Hepatocyte (in vitro differentiated cells): ENCODE measurements at regions not wholly inside any gene's neighbourhood (a gene's known extent, or its start where the extent isn't known, plus 50 kb on each side); places are given as distances from the start of the nearest gene placed in this dataset.

ENCODE experiments used
- DNase-seq: peaks from one replicate; pipeline ENCODE4 v3.0.0-alpha.2; 2016; ENCODE audit warnings: low spot score
- H2AFZ ChIP-seq: fragments of 200-600 bp; sonication (generic); 2 replicates; pipeline ENCODE4 v1.6.0; 2016; ENCODE audit warnings: antibody characterized with exemption, mild to moderate bottlenecking
- H3K27ac ChIP-seq: fragments of 200-600 bp; sonication (generic); 2 replicates; pipeline ENCODE4 v1.5.1; 2016; ENCODE audit warnings: mild to moderate bottlenecking
- H3K27me3 ChIP-seq: fragments of 200-600 bp; sonication (generic); 2 replicates; pipeline ENCODE4 v1.6.1; 2016
- H3K36me3 ChIP-seq: fragments of 200-600 bp; sonication (generic); replicated peaks from 2 replicates; pipeline ENCODE4 v1.5.1; 2016; ENCODE audit warnings: low read depth; ENCODE audit not compliant: insufficient read depth
- H3K4me1 ChIP-seq: fragments of 200-600 bp; sonication (generic); 2 replicates; pipeline ENCODE4 v1.5.1; 2016; ENCODE audit warnings: mild to moderate bottlenecking, moderate library complexity; ENCODE audit not compliant: insufficient read depth
- H3K4me2 ChIP-seq: fragments of 200-600 bp; sonication (generic); 2 replicates; pipeline ENCODE4 v1.6.0; 2016
- H3K4me3 ChIP-seq: fragments of 200-600 bp; sonication (generic); 2 replicates; pipeline ENCODE4 v1.5.1; 2016; ENCODE audit warnings: mild to moderate bottlenecking
- H3K79me2 ChIP-seq: fragments of 200-600 bp; sonication (generic); 2 replicates; pipeline ENCODE4 v1.6.0; 2017; ENCODE audit warnings: mild to moderate bottlenecking
- H3K9me2 ChIP-seq: fragments of 200-600 bp; sonication (generic); replicated peaks from 2 replicates; pipeline ENCODE4 v1.6.0; 2017; ENCODE audit warnings: mild to moderate bottlenecking; ENCODE audit not compliant: insufficient read depth
- H3K9me3 ChIP-seq: fragments of 200-600 bp; sonication (generic); 2 replicates; pipeline ENCODE4 v1.5.1; 2016; ENCODE audit warnings: low read depth, mild to moderate bottlenecking
- H4K20me1 ChIP-seq: fragments of 200-600 bp; sonication (generic); 2 replicates; pipeline ENCODE4 v1.6.0; 2016; ENCODE audit warnings: mild to moderate bottlenecking; ENCODE audit not compliant: insufficient read depth, poor library complexity, severe bottlenecking
- EZH2 ChIP-seq: fragments of 200-600 bp; sonication (generic); IDR thresholded peaks from 2 replicates; pipeline ENCODE4 v1.6.1; 2016; ENCODE audit warnings: antibody characterized with exemption, mild to moderate bottlenecking, borderline replicate concordance
- EZH2phosphoT487 ChIP-seq: fragments of 200-600 bp; sonication (generic); IDR thresholded peaks from one replicate; pipeline ENCODE4 v1.6.1; 2018; ENCODE audit warnings: antibody characterized with exemption, mild to moderate bottlenecking, low read depth, moderate library complexity; ENCODE audit not compliant: unreplicated experiment, severe bottlenecking
- WGBS: methylation state at CpG from one replicate; pipeline ENCODE4 v1.1.6; 2016; ENCODE audit warnings: low lambda C conversion rate; ENCODE audit errors: missing lambda C conversion rate; 5-methylcytosine and 5-hydroxymethylcytosine counted together
- TF ChIP-seq, protein P1 (sequence below): fragments of 200-600 bp; sonication (generic); IDR thresholded peaks from 2 replicates; pipeline ENCODE4 v1.5.1; 2016; ENCODE audit warnings: antibody characterized with exemption, mild to moderate bottlenecking; ENCODE audit not compliant: poor library complexity

DNA sequence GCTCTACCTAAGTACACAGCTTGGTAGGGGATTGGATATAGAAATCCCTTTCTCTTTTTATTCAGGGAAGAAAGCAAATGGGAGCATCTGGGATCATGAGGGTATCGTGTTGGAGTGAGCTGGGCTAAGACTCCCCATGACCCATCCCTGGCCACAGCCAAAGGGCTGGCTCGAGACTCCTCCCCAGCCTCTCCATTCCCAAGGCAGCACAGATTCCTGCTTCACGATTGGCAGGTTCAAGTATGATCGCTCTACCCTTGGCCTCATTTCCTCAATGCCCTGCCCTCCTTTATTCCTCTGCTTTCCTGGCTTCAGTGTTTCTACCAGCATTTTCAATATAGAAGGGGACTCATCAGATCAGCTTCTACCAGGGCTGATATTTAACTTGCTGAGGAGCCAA is 89.7 kb downstream of the ATP1A1 start:
- H3K4me1 ChIP-seq: peaks cover 32% of the 10 kb centered on the region

DNA sequence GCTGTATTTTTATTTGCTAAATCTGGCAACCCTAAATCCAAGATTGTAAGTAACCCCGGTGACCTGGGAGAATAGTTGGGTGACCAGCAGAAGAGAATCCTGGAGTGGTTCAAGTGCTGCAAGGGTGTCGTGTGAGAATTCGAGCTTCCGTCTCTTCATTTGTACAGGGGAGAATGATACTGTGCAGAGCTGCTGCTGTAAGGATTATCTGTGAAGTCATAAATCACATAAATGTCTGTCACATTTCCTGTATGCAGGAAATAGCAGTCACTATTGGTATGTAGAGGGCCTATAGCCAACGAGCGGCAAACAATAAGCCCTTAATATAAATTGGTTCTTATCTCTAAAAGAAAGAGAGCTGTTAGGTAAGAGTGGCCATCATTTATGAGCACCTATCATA is 90.7 kb downstream of the ATP1A1 start:
- DNase-seq: no peak
- WGBS: 41% methylated on average over 6 of the region's 6 CpGs

More for the DNA sequence above, 89.7 kb downstream of the ATP1A1 start:
- DNase-seq: no peak
- Histone ChIP-seq H3K27ac (no peak overlapping the region), H3K9me2 (no peaks in the 10 kb centered on the region), H4K20me1 (no peaks in the 10 kb centered on the region), H3K4me3 (no peak overlapping the region), H3K36me3 (no peaks in the 10 kb centered on the region), H2AFZ (no peak overlapping the region), H3K9me3 (no peaks in the 10 kb centered on the region), H3K4me2 (no peak overlapping the region), H3K79me2 (peaks cover under 1% of the 10 kb centered on the region), H3K27me3 (no peaks in the 10 kb centered on the region)
- TF ChIP-seq EZH2 (no peak), EZH2phosphoT487 (no peak)
- TF ChIP-seq, protein P1, sequence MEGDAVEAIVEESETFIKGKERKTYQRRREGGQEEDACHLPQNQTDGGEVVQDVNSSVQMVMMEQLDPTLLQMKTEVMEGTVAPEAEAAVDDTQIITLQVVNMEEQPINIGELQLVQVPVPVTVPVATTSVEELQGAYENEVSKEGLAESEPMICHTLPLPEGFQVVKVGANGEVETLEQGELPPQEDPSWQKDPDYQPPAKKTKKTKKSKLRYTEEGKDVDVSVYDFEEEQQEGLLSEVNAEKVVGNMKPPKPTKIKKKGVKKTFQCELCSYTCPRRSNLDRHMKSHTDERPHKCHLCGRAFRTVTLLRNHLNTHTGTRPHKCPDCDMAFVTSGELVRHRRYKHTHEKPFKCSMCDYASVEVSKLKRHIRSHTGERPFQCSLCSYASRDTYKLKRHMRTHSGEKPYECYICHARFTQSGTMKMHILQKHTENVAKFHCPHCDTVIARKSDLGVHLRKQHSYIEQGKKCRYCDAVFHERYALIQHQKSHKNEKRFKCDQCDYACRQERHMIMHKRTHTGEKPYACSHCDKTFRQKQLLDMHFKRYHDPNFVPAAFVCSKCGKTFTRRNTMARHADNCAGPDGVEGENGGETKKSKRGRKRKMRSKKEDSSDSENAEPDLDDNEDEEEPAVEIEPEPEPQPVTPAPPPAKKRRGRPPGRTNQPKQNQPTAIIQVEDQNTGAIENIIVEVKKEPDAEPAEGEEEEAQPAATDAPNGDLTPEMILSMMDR: no peak
- WGBS: 99% methylated on average over 4 of the region's 4 CpGs

More for the DNA sequence above, 90.7 kb downstream of the ATP1A1 start:
- no peak overlapping the region for H3K4me3 ChIP-seq
- no peaks in the 10 kb centered on the region for H3K9me2 ChIP-seq
- H3K79me2 ChIP-seq: peaks cover 11% of the 10 kb centered on the region
- no peaks in the 10 kb centered on the region for H3K36me3 ChIP-seq
- H2AFZ ChIP-seq: no peak overlapping the region
- H3K27ac ChIP-seq: no peak overlapping the region
- TF ChIP-seq EZH2phosphoT487: no peak
- TF ChIP-seq EZH2: no peak
- TF ChIP-seq, protein P1: no peak
- no peaks in the 10 kb centered on the region for H4K20me1 ChIP-seq
- H3K27me3 ChIP-seq: no peaks in the 10 kb centered on the region
- peaks cover 38% of the 10 kb centered on the region for H3K4me1 ChIP-seq
- H3K4me2 ChIP-seq: no peak overlapping the region
- H3K9me3 ChIP-seq: no peaks in the 10 kb centered on the region
